ENCODE measurements at regions not wholly inside any gene's neighbourhood (a gene's known extent, or its start where the extent isn't known, plus 50 kb on each side); places are given as distances from the start of the nearest gene placed in this dataset.
"Not testable (repeated sequence)": the region's sequence is repeated elsewhere in the genome, so short reads cannot be mapped to it uniquely, and the experiment has no call there.

DNA sequence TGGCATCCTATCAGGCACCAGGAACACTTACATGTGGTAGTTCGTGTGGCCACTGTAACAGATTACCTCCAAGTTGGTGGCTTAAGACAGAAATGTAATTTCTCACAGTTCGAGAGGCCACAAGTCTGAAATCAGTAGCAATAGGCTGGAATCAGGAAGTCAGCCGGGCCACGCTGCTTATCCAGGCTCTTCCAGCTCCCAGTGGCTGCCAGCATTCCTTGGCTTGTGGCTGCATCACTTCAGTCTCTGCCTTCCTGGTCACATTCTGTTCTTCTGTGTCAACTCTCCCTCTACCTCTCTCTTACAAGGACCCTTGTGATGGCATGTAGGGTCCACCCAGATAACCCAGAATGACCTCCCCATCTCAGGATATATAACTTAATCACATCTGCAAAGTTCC, 78.7 kb upstream of the MSX2 start:
- DNase-seq (ENCODE audit: low spot score): no peak

DNA sequence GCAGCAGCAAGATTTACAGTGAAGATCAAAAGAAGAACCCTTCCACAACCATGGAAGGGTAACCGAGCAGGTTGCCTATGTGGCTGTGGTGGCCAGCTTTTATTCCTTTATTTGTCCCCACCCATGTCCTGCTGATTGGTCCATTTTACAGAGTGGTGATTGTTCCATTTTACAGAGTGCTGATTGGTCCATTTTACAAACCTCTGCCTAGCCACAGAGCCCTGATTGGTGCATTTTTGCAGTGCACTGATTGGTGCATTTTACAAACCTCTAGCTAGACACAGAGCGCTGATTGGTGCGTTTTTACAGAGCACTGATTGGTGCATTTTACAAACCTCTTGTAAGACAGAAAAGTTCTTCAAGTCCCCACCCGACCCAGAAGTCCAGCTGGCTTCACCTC, 75.8 kb upstream of the MSX2 start:
- H3K27ac ChIP-seq; DNase-seq (ENCODE audit: low spot score); H3K4me3 ChIP-seq: not testable (repeated sequence)

More for the DNA sequence above, 78.7 kb upstream of the MSX2 start:
- Histone ChIP-seq H3K27ac (no peak overlapping the region), H3K4me3 (no peak overlapping the region)
- TF ChIP-seq, protein P1, sequence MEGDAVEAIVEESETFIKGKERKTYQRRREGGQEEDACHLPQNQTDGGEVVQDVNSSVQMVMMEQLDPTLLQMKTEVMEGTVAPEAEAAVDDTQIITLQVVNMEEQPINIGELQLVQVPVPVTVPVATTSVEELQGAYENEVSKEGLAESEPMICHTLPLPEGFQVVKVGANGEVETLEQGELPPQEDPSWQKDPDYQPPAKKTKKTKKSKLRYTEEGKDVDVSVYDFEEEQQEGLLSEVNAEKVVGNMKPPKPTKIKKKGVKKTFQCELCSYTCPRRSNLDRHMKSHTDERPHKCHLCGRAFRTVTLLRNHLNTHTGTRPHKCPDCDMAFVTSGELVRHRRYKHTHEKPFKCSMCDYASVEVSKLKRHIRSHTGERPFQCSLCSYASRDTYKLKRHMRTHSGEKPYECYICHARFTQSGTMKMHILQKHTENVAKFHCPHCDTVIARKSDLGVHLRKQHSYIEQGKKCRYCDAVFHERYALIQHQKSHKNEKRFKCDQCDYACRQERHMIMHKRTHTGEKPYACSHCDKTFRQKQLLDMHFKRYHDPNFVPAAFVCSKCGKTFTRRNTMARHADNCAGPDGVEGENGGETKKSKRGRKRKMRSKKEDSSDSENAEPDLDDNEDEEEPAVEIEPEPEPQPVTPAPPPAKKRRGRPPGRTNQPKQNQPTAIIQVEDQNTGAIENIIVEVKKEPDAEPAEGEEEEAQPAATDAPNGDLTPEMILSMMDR (IDR thresholded peaks at IDR 0.05): no peak

DNA sequence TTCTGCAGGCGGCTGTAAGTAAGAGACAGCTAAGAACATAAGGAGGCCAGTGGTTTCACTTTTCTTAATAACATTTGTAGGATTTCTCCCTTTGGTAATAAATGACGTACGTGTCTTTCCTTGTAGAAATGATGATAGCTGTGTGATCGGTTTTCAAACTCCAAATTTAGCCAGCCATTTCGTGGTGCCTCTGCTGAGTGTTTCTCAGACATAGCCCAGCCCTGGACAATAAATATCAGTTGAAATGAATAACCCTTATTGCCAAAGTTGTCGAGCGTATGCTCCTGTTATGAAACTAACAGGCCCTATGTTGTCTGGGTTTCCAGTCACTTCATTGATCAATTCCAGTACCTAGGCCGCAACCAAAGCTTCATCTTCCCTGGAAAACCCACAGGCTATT, 75.0 kb upstream of the MSX2 start:
- H3K27ac ChIP-seq: no peak overlapping the region
- TF ChIP-seq, protein P1 (IDR thresholded peaks at IDR 0.05): no peak
- no peak for DNase-seq (ENCODE audit: low spot score)
- H3K4me3 ChIP-seq: no peak overlapping the region

DNA sequence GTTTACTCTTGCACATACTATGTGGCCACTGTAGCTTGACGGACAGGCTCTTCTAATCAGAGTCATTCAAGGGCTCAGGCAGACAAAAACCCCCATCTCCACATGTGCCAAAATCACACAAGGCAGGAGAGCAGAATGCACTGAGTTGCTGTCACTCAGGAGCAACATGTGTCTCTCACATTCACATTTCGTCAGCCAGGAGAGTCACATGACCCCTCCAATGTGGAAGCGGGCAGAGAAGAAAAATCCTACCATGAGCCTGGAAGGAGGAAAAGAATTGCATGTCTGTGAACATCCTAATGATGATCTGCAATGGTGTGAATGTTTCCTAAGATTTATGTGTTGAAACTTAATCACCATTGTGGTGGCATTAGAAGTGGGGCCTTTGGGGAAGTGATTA, 69.9 kb upstream of the MSX2 start:
- TF ChIP-seq, protein P1 (IDR thresholded peaks at IDR 0.05): no peak
- H3K4me3 ChIP-seq: no peak overlapping the region
- no peak for DNase-seq (ENCODE audit: low spot score)
- H3K27ac ChIP-seq: no peak overlapping the region

DNA sequence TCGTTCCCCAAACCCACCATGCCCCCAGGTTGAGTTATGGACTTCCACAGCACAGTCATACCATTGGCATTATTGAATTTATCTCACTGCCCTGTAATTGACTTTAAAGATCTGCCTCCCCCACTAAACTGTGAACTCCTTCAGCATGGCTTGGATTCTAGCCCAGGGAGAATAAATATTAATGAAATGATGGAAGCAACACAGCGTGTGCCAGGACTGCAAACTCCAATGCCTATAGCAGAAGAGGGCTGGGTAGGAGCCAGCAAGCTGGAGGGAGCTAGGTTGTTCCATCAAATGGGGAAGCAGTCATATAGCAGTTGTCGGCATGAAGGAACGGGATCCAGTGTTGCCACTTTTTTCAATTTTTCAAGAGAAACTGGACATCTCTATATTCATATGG, 69.0 kb upstream of the MSX2 start:
- no peak overlapping the region for H3K4me3 ChIP-seq
- no peak overlapping the region for H3K27ac ChIP-seq
- DNase-seq (ENCODE audit: low spot score): no peak
- TF ChIP-seq, protein P1 (IDR thresholded peaks at IDR 0.05): no peak

DNA sequence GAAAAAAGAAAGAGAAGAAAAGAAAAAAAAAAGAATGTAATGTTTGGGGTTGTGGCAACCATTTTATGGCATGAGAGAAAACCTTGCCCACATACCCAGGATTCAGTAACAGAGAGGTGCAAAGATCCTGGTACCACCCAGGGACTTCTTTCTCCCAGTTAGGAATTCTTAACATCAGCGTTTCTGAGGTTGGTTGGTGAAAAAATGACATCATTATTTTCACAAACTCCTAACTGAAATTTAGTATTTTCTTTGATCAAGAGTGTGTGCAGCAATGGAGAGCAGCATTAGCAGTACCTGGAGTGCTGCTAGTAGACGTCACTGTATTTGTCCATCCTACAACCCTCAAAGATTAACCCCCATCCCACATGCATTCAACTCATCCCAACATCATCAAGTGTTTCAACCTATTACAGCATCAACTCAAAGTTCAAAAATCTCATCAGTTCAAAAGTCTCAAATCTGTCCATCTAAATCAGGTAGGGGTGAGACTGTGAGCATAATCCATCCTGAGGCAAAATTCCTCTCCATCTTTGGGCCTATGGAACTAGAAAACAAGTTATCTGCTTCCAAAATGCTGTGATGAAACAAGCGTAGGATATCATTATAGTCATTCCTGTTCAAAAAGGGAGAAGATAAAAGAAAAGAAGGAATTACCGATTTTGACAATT, 60.1 kb upstream of the MSX2 start:
- no peak overlapping the region for H3K4me3 ChIP-seq
- no peak overlapping the region for H3K27ac ChIP-seq
- TF ChIP-seq, protein P1 (IDR thresholded peaks at IDR 0.05): no peak
- DNase-seq (ENCODE audit: low spot score): no peak

DNA sequence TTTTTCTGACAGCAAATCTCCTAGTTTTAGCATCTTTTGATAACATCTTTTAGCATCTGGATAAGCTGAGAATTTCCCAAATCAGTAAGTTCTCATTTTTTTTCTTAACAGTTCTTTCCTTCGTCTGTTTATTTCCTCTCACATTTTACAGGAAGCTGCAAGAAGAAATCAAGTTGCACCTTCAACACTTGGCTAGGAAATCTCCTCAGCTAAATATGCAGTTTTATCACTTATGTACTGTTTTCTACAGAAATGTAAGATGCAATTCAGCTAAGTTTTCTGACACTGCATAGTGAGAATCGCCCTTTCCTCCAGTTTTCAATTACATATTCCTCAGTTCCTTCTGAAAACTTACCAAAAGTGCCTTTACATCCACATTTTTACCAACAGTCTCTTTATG, 59.0 kb upstream of the MSX2 start:
- DNase-seq (ENCODE audit: low spot score): no peak
- no peak overlapping the region for H3K4me3 ChIP-seq
- TF ChIP-seq, protein P1 (IDR thresholded peaks at IDR 0.05): no peak
- no peak overlapping the region for H3K27ac ChIP-seq

Measured in coronary artery (tissue), 2 donors.